Mesodermal cell (in vitro differentiated cells): ENCODE measurements at regions not wholly inside any gene's neighbourhood (a gene's known extent, or its start where the extent isn't known, plus 50 kb on each side); places are given as distances from the start of the nearest gene placed in this dataset.
"Not testable (repeated sequence)": the region's sequence is repeated elsewhere in the genome, so short reads cannot be mapped to it uniquely, and the experiment has no call there.

Experiments
- H3K27ac ChIP-seq: 2 replicates; pipeline ENCODE4 v1.7.0; 2013; ENCODE audit warnings: mild to moderate bottlenecking, low read depth, low read length, moderate library complexity; ENCODE audit not compliant: severe bottlenecking
- H3K36me3 ChIP-seq: 2 replicates; pipeline ENCODE4 v1.7.1; 2013; ENCODE audit warnings: mild to moderate bottlenecking, low read length, moderate library complexity; ENCODE audit not compliant: control insufficient read depth, insufficient read depth
- H3K4me1 ChIP-seq: one replicate; pipeline ENCODE4 v1.7.1; 2013; ENCODE audit warnings: mild to moderate bottlenecking, low read length; ENCODE audit not compliant: insufficient read depth, control insufficient read depth, poor library complexity, severe bottlenecking
- H3K4me3 ChIP-seq: 2 replicates; pipeline ENCODE4 v1.7.0; 2013; ENCODE audit warnings: low read length, control low read depth, mild to moderate bottlenecking; ENCODE audit not compliant: insufficient read depth, poor library complexity, severe bottlenecking; ENCODE audit errors: extremely low read depth
- H3K9me3 ChIP-seq: 2 replicates; pipeline ENCODE4 v1.7.1; 2013; ENCODE audit warnings: mild to moderate bottlenecking, low read length, moderate library complexity; ENCODE audit not compliant: control insufficient read depth
- WGBS, 2 experiments: methylation state at CpG; one replicate each; pipeline ENCODE4 v1.1.5; 2013; ENCODE audit warnings: missing lambda C conversion rate in 2 of 2; ENCODE audit not compliant: insufficient coverage in 2 of 2; 5-methylcytosine and 5-hydroxymethylcytosine counted together

DNA sequence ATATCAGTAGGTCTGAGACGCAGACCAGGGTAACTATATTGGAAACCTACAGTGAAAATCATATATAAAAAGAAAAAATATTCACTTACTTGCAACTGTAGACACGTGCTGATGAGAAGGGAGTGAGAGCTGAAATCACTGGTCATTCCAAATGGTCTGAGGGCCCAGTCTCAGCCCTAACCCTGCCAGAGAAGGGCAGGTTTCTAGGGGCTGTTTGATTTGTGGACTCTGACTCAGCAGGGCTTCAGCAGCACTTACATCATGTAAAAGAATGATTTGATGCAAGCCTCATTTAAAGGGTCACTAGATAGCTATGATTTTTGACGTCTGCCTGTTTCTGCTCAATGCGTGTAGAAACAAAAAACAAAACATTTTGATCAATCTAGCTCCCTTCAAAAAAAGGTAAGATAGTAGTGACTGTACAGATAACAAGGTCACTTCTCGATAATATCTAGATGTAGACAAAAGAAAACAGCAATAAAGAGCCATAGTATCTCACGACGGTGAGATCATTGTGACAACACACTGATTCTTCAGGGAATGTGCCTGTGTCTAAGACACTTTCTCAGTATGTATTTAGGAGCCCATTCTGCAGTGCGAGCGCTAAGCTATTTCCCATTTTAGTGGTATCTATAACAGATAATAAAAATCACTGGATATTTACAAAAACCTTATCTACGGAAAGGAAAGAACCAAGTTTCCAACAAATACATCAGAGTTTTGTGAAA lies 307.2 kb downstream of the HIVEP2 start:
- Histone ChIP-seq H3K4me3 (no peak overlapping the region), H3K9me3 (no peaks in the 10 kb centered on the region)
- WGBS, 2 experiments: 80 to 85% methylated on average over 1 to 5 of the region's 10 CpGs

DNA sequence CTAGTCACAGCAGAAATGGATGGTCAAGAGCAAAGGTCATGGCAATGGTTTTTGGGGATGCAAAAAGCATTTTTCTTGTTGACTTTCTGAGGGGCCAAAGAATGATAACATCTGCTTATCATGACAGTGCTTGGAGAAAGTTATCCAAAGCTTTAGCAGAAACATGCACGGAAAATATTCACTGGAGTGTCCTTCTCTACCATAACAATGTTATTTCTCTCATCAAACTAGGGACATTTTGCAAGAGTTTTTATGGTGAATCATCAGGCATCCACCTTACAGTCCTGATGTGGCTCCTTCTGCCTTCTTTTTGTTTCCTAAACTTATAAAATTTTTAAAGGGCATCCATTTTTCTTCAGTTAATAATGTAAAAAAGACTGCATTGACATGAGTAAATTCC lies 302.3 kb downstream of the HIVEP2 start:
- H3K4me1 ChIP-seq: peaks cover 11% of the 10 kb centered on the region
- H3K9me3 ChIP-seq: no peaks in the 10 kb centered on the region
- H3K4me3 ChIP-seq: no peak overlapping the region
- WGBS, 2 experiments: 100% methylated on average over 1 of the region's 1 CpG
- no peaks in the 10 kb centered on the region for H3K36me3 ChIP-seq
- H3K27ac ChIP-seq: no peak overlapping the region

More for the DNA sequence above, 307.2 kb downstream of the HIVEP2 start:
- H3K4me1 ChIP-seq: peaks cover 5% of the 10 kb centered on the region
- H3K27ac ChIP-seq: no peak overlapping the region
- no peaks in the 10 kb centered on the region for H3K36me3 ChIP-seq

DNA sequence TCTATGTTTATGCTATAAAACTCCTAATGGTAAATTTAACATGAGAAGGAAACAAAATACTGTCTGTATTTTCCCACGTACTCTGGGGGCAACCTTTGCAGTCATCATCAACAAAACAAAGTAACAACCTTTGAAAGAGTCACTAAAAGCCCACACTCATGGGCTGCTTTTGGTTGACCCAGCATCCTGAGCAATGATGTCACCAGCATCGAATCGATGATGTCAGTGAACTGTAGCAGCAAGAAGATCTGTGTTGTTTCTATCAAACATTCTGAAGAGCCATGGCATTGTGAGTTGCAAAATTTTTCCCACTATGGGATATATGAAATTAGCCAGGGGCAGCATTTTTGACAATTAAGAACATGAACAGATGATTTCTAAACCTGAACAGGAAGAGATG lies 300.1 kb downstream of the HIVEP2 start:
- H3K36me3 ChIP-seq: no peaks in the 10 kb centered on the region
- 96 to 100% methylated on average over 2 to 3 of the region's 3 CpGs for WGBS, 2 experiments
- H3K9me3 ChIP-seq: no peaks in the 10 kb centered on the region
- peaks cover 17% of the 10 kb centered on the region for H3K4me1 ChIP-seq
- no peak overlapping the region for H3K27ac ChIP-seq
- H3K4me3 ChIP-seq: no peak overlapping the region

DNA sequence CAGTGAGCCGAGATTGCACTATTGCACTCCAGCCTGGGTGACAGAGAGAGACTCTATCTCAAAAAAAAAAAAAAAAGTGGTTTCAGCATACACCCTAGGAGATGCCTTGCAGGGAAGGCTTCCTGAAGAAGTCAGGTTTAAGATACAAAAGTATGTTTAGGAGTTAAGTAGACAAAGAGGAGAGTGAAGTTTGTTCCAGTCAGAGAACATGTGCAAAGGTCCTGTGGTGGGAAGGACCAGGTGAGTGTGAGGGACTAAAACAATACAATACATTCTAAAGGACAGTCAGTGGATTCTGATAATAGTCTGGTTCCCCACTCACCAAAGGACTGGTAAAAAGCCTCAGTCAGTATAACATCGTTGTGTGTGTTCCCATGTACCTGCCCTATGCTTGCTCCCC lies 299.3 kb downstream of the HIVEP2 start:
- H3K27ac ChIP-seq: no peak overlapping the region
- H3K4me3 ChIP-seq: no peak overlapping the region
- no peaks in the 10 kb centered on the region for H3K36me3 ChIP-seq
- H3K4me1 ChIP-seq: peaks cover 17% of the 10 kb centered on the region
- H3K9me3 ChIP-seq: no peaks in the 10 kb centered on the region
- 80 to 100% methylated on average over 1 to 2 of the region's 2 CpGs for WGBS, 2 experiments

DNA sequence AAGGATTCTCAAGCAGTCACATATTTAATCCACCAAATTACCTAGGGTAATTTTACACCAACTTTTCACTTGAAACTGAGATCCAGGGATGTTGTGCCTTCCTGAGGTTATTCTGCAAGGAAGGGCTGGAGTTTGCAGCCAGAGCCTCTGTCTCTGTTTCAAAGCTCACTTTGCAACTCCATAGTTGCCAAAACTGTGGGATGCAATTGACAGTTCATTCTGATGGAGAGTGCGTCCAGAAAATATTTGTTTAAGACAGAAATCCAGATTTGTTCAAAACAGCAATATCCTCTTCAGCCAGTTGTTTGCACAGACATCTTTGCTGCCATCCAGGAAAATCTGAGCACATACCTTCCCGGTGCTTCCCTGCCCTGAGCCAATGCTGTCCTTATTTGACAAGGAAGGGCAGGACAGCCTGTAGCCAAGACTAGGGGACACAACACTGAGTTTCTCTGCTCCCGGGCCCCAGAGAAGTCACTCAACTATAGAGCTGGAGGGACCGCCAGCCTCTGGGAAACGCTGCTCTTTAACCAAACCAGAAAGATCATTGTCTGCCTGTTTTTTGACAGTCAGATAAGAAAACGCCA lies 297.4 kb downstream of the HIVEP2 start:
- no peaks in the 10 kb centered on the region for H3K9me3 ChIP-seq
- 11 to 21% methylated on average over 4 to 5 of the region's 6 CpGs for WGBS, 2 experiments
- peaks cover 14% of the 10 kb centered on the region for H3K4me1 ChIP-seq
- no peak overlapping the region for H3K4me3 ChIP-seq
- no peak overlapping the region for H3K27ac ChIP-seq
- H3K36me3 ChIP-seq: no peaks in the 10 kb centered on the region

DNA sequence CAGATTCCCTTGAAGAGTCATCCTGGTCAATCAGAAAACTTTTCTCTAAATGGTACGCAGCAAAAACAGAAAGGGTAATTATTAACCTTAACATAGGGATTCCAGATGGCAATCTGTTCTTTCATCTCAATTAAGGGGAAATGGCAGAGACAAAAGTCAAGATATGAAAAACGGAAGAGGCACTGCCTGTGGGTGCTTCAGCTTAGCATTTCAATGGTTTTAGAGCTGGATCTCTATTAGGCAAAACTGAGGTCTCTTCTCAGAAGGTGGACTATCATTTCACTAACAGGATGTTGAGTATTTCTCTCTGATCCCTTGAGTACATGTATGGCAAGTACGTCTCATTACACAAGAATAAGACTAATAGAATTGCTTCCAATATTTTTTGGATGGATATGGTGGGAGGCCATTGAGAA lies 296.9 kb downstream of the HIVEP2 start:
- H3K9me3 ChIP-seq: no peaks in the 10 kb centered on the region
- H3K36me3 ChIP-seq: no peaks in the 10 kb centered on the region
- no peak overlapping the region for H3K27ac ChIP-seq
- peaks cover 11% of the 10 kb centered on the region for H3K4me1 ChIP-seq
- H3K4me3 ChIP-seq: no peak overlapping the region
- WGBS, 2 experiments: 0% methylated on average over 1 of the region's 3 CpGs

DNA sequence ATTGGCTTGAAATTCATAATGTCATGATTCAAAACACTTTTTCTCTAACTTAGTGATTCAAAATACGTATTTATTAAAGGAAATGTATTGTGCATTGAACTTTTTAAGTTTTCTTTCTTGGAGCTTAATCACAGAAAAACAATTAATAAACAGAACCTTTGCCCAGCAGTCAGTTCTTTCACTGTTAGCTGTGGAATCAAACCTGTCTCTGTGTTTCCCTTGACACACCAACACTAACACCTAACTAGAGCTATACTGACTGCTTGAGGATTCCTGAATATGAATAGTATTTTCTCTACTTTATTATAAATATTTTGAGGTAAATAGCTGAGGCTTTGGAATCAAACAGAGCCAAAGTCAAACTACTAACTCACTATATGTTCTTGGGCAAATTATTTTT lies 296.4 kb downstream of the HIVEP2 start:
- Histone ChIP-seq H3K36me3 (no peaks in the 10 kb centered on the region), H3K4me3 (no peak overlapping the region), H3K9me3 (no peaks in the 10 kb centered on the region), H3K4me1 (peaks cover 11% of the 10 kb centered on the region), H3K27ac (no peak overlapping the region)
- WGBS, 2 experiments: no CpG with 5 or more reads among the region's 1 CpG

DNA sequence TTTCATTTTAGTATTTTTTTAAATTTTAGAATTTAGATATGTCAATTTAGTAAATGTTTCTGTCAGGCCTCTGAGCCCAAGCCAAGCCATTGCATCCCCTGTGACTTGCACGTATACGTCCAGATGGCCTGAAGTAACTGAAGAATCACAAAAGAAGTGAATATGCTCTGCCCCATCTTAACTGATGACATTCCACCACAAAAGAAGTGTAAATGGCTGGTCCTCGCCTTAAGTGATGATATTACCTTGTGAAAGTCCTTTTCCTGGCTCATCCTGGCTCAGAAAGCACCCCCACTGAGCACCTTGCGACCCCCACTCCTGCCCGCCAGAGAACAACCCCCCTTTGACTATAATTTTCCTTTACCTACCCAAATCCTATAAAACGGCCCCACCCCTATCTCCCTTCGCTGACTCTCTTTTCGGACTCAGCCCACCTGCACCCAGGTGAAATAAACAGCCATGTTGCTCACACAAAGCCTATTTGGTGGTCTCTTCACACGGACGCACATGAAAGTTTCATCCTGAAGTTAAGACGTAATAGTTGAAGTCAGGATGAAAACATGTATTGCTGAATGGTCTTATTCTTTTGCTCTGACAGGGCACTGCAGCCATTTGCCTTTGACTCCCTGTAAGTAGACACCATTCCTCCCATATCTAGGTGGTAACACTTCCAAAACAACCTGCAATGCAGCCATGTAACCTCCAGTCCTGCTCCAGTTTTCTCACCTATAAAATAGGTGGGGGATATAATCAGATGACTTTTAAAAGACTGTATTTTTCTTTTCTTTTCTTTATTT lies 295.3 kb downstream of the HIVEP2 start:
- H3K4me1 ChIP-seq: peaks cover 11% of the 10 kb centered on the region
- H3K4me3 ChIP-seq, H3K36me3 ChIP-seq, H3K9me3 ChIP-seq, H3K27ac ChIP-seq: not testable (repeated sequence)
- 52 to 76% methylated on average over 3 of the region's 11 CpGs for WGBS, 2 experiments

DNA sequence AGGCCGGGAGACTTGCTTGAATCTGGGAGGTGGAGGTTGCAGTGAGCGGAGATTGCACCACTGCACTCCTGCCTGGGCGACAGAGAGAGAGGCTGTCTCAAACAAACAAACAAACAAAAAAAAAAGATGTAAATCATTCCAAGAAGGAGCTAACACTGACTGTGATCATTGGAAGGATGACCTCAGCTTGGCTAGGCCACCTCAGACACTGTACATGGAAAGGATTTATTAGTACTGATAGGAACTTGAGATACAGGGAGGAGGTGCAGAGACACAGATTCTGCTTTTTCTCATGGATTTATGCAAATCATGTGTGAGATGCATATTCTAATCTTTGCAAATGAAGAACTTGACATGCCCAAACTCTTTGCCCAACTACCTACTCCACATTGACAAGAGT lies 293.6 kb downstream of the HIVEP2 start:
- WGBS, 2 experiments: 100% methylated on average over 1 of the region's 3 CpGs; no CpG with 5 or more reads in 1 of the 2 experiments
- peaks cover 11% of the 10 kb centered on the region for H3K4me1 ChIP-seq
- H3K36me3 ChIP-seq: no peaks in the 10 kb centered on the region

DNA sequence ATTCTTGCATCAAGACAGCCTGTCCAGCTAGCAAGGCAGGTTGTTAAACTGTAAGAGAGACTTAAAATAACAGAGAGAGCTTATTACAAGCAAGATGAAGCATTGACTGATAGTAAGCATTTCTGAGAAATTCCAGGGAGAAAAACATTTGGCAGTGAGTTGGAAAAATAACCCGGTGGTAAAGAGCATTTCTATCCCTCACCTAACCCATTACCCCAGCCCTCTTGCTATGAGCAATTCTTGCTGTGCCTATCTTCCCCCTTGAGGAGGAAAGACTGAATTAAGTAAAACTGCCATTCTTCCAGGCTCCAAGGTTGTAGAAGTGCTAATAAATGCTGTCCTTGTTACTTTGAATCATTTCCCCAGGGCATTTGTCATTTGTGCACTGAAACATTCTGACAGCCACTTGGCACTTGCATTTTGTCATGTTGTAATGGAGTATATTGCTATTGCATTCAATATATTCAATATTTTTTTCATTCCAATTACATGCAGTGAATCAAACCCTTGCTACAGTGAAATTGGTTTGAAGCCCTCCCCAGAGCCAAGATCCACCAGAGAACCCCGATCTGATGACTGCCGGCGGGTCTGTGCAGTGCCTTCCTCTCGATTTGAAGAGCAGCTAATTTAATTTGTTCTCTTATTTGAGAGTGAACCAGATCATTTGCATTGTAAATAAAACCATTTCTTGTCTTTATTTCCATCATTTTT lies 291.1 kb downstream of the HIVEP2 start:
- WGBS, 2 experiments: 86 to 100% methylated on average over 1 to 4 of the region's 5 CpGs
- Histone ChIP-seq H3K4me1 (no peaks in the 10 kb centered on the region), H3K9me3 (no peaks in the 10 kb centered on the region), H3K4me3 (no peak overlapping the region), H3K27ac (no peak overlapping the region), H3K36me3 (no peaks in the 10 kb centered on the region)

More for the DNA sequence above, 293.6 kb downstream of the HIVEP2 start:
- Histone ChIP-seq H3K4me3 (no peak overlapping the region), H3K27ac (no peak overlapping the region), H3K9me3 (no peaks in the 10 kb centered on the region)
